Keratinocyte (primary cell): ENCODE measurements at regions not wholly inside any gene's neighbourhood (a gene's known extent, or its start where the extent isn't known, plus 50 kb on each side); places are given as distances from the start of the nearest gene placed in this dataset.

Experiments
- EZH2 ChIP-seq: IDR thresholded peaks from one replicate; pipeline ENCODE4 v1.6.1; 2012; ENCODE audit warnings: inconsistent platforms, mild to moderate bottlenecking, low read length, moderate library complexity
- TF ChIP-seq, protein P1 (sequence below), 3 experiments: IDR thresholded peaks in 1 of 3; conservative IDR thresholded peaks in 1 of 3; optimal IDR thresholded peaks in 1 of 3; 2 replicates in 2 of 3; 3 replicates in 1 of 3; pipeline versions ENCODE3 to v1.5.1; 2011; ENCODE audit warnings: low read length in 3 of 3, mild to moderate bottlenecking in 3 of 3, moderate library complexity in 2 of 3, control low read depth in 1 of 3, inconsistent platforms in 1 of 3; ENCODE audit not compliant: insufficient read depth in 2 of 3; ENCODE audit errors: extremely low read depth in 1 of 3

DNA sequence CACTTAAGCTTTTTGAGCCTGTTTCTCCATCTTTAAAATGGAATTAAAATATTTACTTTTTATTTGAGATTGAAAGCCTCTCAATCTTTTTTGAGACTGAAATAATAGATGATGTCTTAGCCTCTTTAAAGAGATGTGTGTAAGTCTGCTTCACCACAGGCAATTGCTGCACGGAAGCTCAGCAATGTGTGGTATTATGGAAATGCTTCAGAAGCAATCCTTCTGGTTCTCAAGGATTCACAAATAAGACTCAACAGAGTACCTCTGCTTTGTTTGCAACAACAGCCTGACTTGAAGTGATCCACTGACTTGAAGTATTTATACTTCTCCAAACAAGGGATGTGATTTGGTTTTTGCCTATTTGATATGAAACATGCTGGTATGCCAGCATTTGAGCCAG lies 332.0 kb upstream of the RASGRP1 start:
- TF ChIP-seq, protein P1, sequence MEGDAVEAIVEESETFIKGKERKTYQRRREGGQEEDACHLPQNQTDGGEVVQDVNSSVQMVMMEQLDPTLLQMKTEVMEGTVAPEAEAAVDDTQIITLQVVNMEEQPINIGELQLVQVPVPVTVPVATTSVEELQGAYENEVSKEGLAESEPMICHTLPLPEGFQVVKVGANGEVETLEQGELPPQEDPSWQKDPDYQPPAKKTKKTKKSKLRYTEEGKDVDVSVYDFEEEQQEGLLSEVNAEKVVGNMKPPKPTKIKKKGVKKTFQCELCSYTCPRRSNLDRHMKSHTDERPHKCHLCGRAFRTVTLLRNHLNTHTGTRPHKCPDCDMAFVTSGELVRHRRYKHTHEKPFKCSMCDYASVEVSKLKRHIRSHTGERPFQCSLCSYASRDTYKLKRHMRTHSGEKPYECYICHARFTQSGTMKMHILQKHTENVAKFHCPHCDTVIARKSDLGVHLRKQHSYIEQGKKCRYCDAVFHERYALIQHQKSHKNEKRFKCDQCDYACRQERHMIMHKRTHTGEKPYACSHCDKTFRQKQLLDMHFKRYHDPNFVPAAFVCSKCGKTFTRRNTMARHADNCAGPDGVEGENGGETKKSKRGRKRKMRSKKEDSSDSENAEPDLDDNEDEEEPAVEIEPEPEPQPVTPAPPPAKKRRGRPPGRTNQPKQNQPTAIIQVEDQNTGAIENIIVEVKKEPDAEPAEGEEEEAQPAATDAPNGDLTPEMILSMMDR (optimal IDR thresholded peaks at IDR 0.05 in 1 of 3, IDR thresholded peaks at IDR 0.05 in 1 of 3, conservative IDR thresholded peaks at IDR 0.05 in 1 of 3; ENCODE audit: extremely low read depth in 1 of 3, insufficient read depth in 2 of 3, low read length in 3 of 3), result no peak
- no peak for TF ChIP-seq EZH2
